Retinal pigment epithelial cell (primary cell): ENCODE measurements at regions not wholly inside any gene's neighbourhood (a gene's known extent, or its start where the extent isn't known, plus 50 kb on each side); places are given as distances from the start of the nearest gene placed in this dataset.

Source experiments
- DNase-seq: peaks from one replicate; pipeline ENCODE4 v3.0.0-alpha.2; 2010; ENCODE audit warnings: low read depth
- H3K4me3 ChIP-seq: 2 replicates; pipeline ENCODE4 v1.5.1; 2011; ENCODE audit warnings: mild to moderate bottlenecking, low read length, control low read depth, moderate library complexity
- CTCF ChIP-seq: conservative IDR thresholded peaks from 2 replicates; pipeline ENCODE4 v1.5.1; 2011; ENCODE audit warnings: low read depth, low read length, control low read depth, inconsistent platforms

- H3K4me3 ChIP-seq: no peak overlapping the region
- DNase-seq: no peak
- no peak for TF ChIP-seq CTCF
These were observed 113.5 kb upstream of the CCL2 start for GRCh38 chr17:34141590-34141989.

- TF ChIP-seq CTCF: no peak
- H3K4me3 ChIP-seq: no peak overlapping the region
- no peak for DNase-seq
These were observed 111.7 kb upstream of the CCL2 start for GRCh38 chr17:34143430-34143829.

GRCh38 chr17:34146440-34147043, 108.5 kb upstream of the CCL2 start:
- H3K4me3 ChIP-seq: no peak overlapping the region
- DNase-seq: peak; percentile 3
- TF ChIP-seq CTCF: peak; percentile 80

- DNase-seq: peak; percentile 12
- no peak for TF ChIP-seq CTCF
- no peak overlapping the region for H3K4me3 ChIP-seq
These were observed 104.0 kb upstream of the CCL2 start for GRCh38 chr17:34151102-34151501.

- H3K4me3 ChIP-seq: no peak overlapping the region
- no peak for DNase-seq
- no peak for TF ChIP-seq CTCF
These were observed 101.1 kb upstream of the CCL2 start for GRCh38 chr17:34153991-34154390.

- no peak for TF ChIP-seq CTCF
- no peak for DNase-seq
- H3K4me3 ChIP-seq: no peak overlapping the region
These were observed 99.9 kb upstream of the CCL2 start for GRCh38 chr17:34154961-34155730.

- no peak overlapping the region for H3K4me3 ChIP-seq
- no peak for DNase-seq
- TF ChIP-seq CTCF: no peak
These were observed 99.1 kb upstream of the CCL2 start for GRCh38 chr17:34155947-34156346.
